CD14-positive monocyte (primary cell): ENCODE measurements at regions not wholly inside any gene's neighbourhood (a gene's known extent, or its start where the extent isn't known, plus 50 kb on each side); places are given as distances from the start of the nearest gene placed in this dataset.
"Not testable (repeated sequence)": the region's sequence is repeated elsewhere in the genome, so short reads cannot be mapped to it uniquely, and the experiment has no call there.

Experiments
- DNase-seq, 3 donors: peaks; one replicate each; pipeline ENCODE4 v3.0.0-alpha.2; 2011 to 2022
- H2AFZ ChIP-seq: 2 replicates; pipeline ENCODE4 v1.6.0; 2012; ENCODE audit warnings: mild to moderate bottlenecking, low read depth, low read length, inconsistent platforms; ENCODE audit not compliant: insufficient read depth, poor library complexity, severe bottlenecking
- H3K27ac ChIP-seq, 2 donors: 1 replicate in 1 of 2; 2 replicates in 1 of 2; pipeline ENCODE4 v1.5.1; 2012 to 2013; ENCODE audit warnings: low read length in 2 of 2, control low read depth in 1 of 2, inconsistent platforms in 1 of 2, low read depth in 1 of 2, mild to moderate bottlenecking in 1 of 2
- H3K27me3 ChIP-seq, 2 donors: one replicate each; pipeline versions ENCODE4 v1.6.0 to v1.6.1; 2011 to 2013; ENCODE audit warnings: low read length in 2 of 2; ENCODE audit not compliant: control insufficient read depth in 2 of 2, insufficient read depth in 2 of 2
- H3K36me3 ChIP-seq, 2 donors: replicated peaks in 1 of 2; 1 replicate in 1 of 2; 2 replicates in 1 of 2; pipeline versions ENCODE4 v1.5.1 to v1.6.1; 2012 to 2013; ENCODE audit warnings: low read length in 2 of 2, control low read depth in 1 of 2, inconsistent platforms in 1 of 2, mild to moderate bottlenecking in 1 of 2; ENCODE audit not compliant: insufficient read depth in 2 of 2, control insufficient read depth in 1 of 2
- H3K4me1 ChIP-seq, 2 donors: 1 replicate in 1 of 2; 2 replicates in 1 of 2; pipeline versions ENCODE4 v1.5.1 to v1.6.1; 2012 to 2013; ENCODE audit warnings: low read length in 2 of 2, control low read depth in 1 of 2, inconsistent platforms in 1 of 2, mild to moderate bottlenecking in 1 of 2, moderate library complexity in 1 of 2; ENCODE audit not compliant: insufficient read depth in 2 of 2, control insufficient read depth in 1 of 2
- H3K4me2 ChIP-seq: replicated peaks from 2 replicates; pipeline ENCODE3; 2012; ENCODE audit warnings: low read length, moderate library complexity, mild to moderate bottlenecking; ENCODE audit not compliant: poor library complexity, severe bottlenecking; ENCODE audit errors: extremely low read depth
- H3K4me3 ChIP-seq, 3 experiments: fragments of 200-600 bp in 1 of 3; sonication (generic) in 1 of 3; replicated peaks in 1 of 3; 1 replicate in 2 of 3; 2 replicates in 1 of 3; pipeline ENCODE4 v1.5.1; 2011 to 2013; ENCODE audit warnings: low read length in 3 of 3, mild to moderate bottlenecking in 3 of 3, control low read depth in 2 of 3, low read depth in 2 of 3, inconsistent platforms in 1 of 3, moderate library complexity in 1 of 3
- H3K79me2 ChIP-seq: 2 replicates; pipeline ENCODE4 v1.6.0; 2012; ENCODE audit warnings: mild to moderate bottlenecking, control low read depth, inconsistent platforms, low read length, moderate library complexity; ENCODE audit not compliant: insufficient read depth
- H3K9ac ChIP-seq: 2 replicates; pipeline ENCODE4 v1.6.0; 2017; ENCODE audit warnings: low read length, mild to moderate bottlenecking; ENCODE audit not compliant: insufficient read depth, poor library complexity, severe bottlenecking
- H3K9me3 ChIP-seq, 2 donors: replicated peaks in 1 of 2; 1 replicate in 1 of 2; 2 replicates in 1 of 2; pipeline versions ENCODE4 v1.5.1 to v1.6.1; 2012 to 2013; ENCODE audit warnings: low read length in 2 of 2, control low read depth in 1 of 2; ENCODE audit not compliant: control insufficient read depth in 1 of 2, insufficient read depth in 1 of 2
- H4K20me1 ChIP-seq: 2 replicates; pipeline ENCODE4 v1.6.0; 2012; ENCODE audit warnings: mild to moderate bottlenecking, low read length, control low read depth, moderate library complexity; ENCODE audit not compliant: insufficient read depth
- H3K27ac Mint-ChIP-seq, 7 donors: one replicate each; pipeline ENCODE4 v1.8.0; 2020; ENCODE audit warnings: mild to moderate bottlenecking in 7 of 7, mixed read lengths in 7 of 7, moderate library complexity in 6 of 7, inconsistent platforms in 2 of 7
- H3K27me3 Mint-ChIP-seq, 3 donors: one replicate each; pipeline ENCODE4 v1.8.0; 2021 to 2022; ENCODE audit warnings: low read depth in 3 of 3, mild to moderate bottlenecking in 3 of 3, mixed read lengths in 3 of 3, moderate library complexity in 3 of 3, inconsistent platforms in 1 of 3
- H3K36me3 Mint-ChIP-seq, 2 donors: one replicate each; pipeline ENCODE4 v1.8.0; 2020; ENCODE audit warnings: mixed read lengths in 2 of 2, inconsistent platforms in 1 of 2, mild to moderate bottlenecking in 1 of 2
- H3K4me1 Mint-ChIP-seq: one replicate; pipeline ENCODE4 v1.8.0; 2020; ENCODE audit warnings: mild to moderate bottlenecking, mixed read lengths
- H3K4me3 Mint-ChIP-seq, 2 donors: one replicate each; pipeline ENCODE4 v1.8.0; 2020; ENCODE audit warnings: mild to moderate bottlenecking in 2 of 2, mixed read lengths in 2 of 2, moderate library complexity in 1 of 2
- H3K9me3 Mint-ChIP-seq, 7 donors: one replicate each; pipeline ENCODE4 v1.8.0; 2020 to 2022; ENCODE audit warnings: mixed read lengths in 7 of 7, mild to moderate bottlenecking in 6 of 7, moderate library complexity in 6 of 7, inconsistent platforms in 2 of 7
- WGBS: methylation state at CpG from one replicate; pipeline ENCODE4 v1.1.5; 2013; ENCODE audit warnings: missing lambda C conversion rate; ENCODE audit not compliant: insufficient coverage; 5-methylcytosine and 5-hydroxymethylcytosine counted together
- intact Hi-C, 2 donors: fragments of 100-400 bp; cut with micrococcal nuclease; formaldehyde crosslinking; loops; one replicate each; pipeline versions ENCODE4 v1.15.0 to v1.15.1; 2023

GRCh38 chr4:87924146-87924545 is 51.4 kb upstream of the SPP1 start:
- WGBS, result no CpG with 5 or more reads among the region's 18 CpGs

More at GRCh38 chr4:87924146-87924545, 51.4 kb upstream of the SPP1 start:
- intact Hi-C loops, H3K4me1 Mint-ChIP-seq, H3K4me3 ChIP-seq, H3K27me3 ChIP-seq, H3K36me3 Mint-ChIP-seq, DNase-seq, H2AFZ ChIP-seq, H3K27ac Mint-ChIP-seq, H4K20me1 ChIP-seq, H3K27ac ChIP-seq, H3K79me2 ChIP-seq, H3K9me3 Mint-ChIP-seq, H3K36me3 ChIP-seq, H3K9ac ChIP-seq, H3K9me3 ChIP-seq, H3K4me3 Mint-ChIP-seq, H3K4me2 ChIP-seq, H3K27me3 Mint-ChIP-seq, H3K4me1 ChIP-seq: not testable (repeated sequence)
